ENCODE measurements at regions not wholly inside any gene's neighbourhood (a gene's known extent, or its start where the extent isn't known, plus 50 kb on each side); places are given as distances from the start of the nearest gene placed in this dataset.

DNA sequence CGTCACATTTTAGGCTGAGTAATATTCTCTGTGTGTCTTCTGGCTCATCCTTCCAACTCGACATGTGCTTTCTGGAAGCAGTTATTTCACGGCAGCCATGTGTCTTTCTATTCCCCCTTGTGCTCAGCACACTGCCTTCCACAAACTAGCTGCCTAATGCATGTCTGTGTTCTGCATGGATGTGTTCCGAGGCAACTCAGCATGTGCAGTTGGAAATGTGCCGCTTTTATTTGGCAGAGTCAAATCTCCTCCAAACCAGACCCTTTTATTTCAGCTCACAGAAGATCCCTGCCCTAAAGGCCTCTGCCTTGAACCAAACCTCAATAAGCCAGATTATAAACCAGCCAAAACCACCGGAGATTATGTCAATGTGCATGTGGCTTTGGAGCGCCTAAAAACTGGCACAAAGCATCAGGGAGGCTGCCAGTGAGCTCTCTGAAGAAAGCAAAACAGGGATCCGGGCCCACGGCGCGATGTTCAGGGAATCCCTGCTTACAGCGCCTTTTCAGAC lies 360.2 kb downstream of the DEPDC1B start:
- peak in 45 of 56 donors; percentile 7 to 75 (median 37) for DNase-seq

DNA sequence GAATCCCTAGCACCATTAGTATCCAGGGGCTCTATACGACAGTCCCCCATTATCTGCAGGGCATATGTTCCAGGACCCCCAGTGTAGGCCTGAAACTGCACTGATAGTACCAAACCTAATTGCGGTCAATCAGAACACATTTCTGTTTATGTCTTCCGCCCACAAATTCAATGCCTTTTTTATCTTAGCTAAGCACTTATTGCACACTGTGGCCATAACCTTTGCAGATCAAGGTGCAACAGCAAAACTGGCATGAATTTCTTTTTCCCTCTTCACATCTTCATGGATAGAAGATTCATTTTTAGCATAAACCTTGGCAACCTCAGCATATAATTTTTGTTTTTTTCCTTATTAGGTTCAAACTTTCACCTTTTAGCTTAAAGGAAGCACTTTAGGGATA lies 361.1 kb downstream of the DEPDC1B start:
- no peak for DNase-seq

DNA sequence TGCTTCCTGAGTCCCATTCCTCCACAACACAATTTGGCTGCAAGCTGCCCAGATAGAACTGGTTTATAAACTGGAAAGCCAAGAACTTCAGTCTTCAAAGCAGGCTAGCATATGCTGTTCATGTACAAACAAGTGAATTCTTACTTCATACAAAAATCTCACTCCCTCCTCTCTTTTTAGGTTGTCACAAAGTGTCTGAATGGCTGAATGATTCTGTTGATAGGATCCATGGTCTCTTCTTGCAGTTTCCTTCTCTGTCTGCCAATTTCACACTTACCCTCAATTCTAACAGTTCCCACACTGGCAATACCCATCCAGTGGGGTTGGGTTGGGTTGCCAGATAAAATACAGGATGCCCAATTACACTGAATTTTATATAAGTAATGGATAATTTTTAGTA lies 363.5 kb downstream of the DEPDC1B start:
- no peak for DNase-seq

DNA sequence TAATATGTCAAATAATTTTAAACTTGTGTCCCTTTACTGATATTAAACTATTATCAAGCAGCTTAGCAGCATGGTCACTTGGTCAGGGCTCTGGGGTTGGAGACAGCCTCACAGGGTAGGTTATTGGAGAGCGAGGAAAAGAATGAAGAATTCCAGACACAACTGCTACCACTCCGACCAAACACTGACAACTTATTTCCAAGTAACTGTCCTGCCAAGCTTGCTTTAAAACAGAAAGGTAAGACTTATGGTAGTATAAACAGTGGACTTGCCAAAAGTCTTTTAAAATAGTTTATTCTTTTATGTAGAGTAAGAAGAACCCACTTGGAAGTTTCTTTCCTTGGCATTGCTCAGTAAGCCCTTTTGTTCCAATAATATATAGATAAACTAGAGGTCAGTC lies 364.1 kb downstream of the DEPDC1B start:
- no peak for DNase-seq

DNA sequence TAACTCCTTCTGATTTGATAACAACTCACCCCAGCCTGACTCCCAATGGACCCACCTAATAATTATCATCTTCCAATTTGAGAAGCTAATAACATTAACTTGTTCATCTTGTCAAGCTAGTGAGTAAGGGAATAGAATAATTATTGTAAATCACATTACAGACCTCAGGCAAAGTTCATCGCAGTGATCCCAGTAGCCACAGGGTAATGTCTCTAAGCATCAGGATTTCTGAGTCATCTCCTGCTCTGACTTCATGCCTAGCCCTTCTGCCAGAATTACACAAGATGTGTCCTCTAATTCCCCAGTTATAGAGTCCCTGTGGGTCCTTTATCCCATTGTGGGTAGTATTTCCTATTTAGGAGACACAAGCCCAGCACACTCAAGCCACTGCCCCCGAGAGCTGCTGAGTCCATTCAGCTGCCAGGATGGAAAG lies 365.7 kb downstream of the DEPDC1B start:
- no peak for DNase-seq

DNA sequence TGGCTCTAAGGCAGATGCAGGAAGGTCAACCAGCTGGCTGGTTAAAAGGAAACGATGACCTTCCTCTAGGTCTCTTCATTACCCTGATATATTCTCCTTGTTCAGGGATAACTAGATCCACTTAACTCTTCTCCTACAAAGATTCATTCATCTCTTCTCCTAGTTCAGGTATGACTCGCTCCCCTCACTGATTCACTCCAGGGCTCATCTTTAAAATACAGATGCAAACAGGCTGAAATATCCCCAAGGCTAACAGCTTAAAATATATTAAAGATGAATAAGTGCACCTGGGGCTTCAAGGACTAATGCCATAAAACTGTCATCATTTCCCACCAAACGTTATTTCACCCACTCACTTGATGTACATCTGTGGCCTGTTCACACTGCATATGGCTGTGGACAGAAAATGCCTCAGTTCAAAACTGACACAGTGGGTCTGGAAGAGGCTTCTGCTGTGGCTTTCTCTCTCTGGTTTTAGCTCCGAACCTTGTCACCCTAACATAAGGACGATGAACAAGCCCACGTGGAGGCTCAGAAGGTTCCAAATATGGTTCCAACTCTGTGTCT lies 366.9 kb downstream of the DEPDC1B start:
- DNase-seq, result no peak

DNA sequence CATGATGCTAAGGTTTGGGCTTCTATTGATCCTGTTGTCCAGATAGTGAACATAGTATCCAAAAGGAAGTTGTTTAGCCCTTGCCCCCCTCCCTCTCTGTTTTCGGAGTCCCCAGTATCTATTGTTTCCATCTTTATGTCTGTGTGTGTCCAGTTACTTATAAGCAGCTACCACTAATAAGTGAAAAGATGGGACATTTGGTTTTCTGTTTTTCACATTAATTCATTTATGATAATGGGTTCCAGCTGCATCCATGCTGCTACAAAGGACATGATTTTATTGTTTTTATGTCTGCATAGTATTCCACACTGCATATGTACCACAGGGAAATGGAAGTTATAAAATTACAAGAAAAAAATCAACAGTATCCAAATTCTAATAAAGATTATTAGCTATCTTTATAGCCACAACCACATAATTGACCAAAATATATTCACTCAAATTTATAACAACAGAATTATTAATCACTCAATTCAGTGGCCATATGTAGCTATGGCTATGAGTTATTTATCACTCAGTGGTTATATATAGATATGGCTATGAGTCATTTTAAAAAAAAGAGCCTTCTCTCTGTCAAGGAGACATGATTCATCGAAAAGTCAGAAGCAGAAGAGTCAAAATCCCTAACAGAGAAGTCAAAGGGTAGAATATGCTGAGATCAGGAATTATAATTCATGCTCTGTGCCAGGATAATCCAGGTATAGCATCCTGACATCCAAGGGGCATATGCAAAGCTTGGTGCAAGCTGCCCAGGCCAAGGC lies 367.5 kb downstream of the DEPDC1B start:
- no peak for DNase-seq

DNA sequence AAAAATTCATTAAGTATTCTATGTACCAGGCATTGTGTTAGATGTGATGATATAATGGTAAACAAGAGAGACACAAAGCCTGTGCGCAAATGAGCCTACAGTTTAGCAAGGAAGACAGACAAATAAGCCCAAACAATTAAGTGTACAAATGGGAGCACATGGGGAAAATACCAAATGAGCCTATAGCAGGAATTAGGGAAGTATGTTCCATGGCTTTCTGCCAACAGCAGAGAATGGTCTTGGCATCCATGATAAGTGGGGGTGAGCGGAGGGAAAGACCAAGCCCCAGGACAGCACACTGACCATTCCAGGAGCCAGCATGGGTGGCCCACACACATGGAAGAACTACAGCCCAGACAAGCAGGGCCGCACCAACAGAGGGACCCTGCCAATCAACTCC lies 369.7 kb downstream of the DEPDC1B start:
- no peak for DNase-seq

DNA sequence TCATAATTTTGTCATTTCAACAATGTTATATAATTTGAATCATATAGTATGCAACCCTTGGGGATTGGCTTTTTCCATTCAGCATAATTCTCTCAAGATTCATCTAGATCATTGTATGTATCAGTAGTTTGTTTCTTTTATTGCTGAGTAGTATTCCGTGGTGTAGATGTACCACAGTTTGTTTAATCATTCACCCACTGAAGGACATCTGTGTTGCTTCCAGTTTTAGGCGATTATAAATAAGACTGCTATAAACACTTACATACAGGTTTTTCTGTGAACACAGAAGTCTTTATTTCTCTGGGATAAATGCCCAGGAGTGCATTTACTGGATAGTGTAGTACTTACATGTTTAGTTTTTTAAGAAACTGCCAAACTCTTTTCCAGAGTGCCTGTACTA lies 374.1 kb downstream of the DEPDC1B start:
- DNase-seq, result no peak

DNA sequence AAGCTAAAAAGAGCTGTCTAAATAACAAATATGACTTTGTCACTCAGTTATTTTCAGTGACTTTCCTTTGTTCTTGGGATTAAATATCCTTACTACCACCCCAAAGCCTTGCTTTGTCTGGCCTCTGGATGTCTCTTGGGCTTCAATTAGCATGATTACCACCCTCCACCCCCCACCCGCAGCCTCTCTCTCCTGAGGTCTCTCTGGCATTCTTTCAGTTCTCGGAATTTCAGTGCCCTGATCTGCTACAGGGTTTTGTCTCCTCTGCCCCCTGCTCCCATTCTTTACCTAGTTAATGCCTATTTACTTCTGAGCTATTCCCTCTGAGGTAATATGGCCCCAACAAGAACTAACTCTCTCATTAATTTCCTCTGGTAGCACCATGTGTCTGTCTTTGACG lies 376.4 kb downstream of the DEPDC1B start:
- DNase-seq, result no peak

DNA sequence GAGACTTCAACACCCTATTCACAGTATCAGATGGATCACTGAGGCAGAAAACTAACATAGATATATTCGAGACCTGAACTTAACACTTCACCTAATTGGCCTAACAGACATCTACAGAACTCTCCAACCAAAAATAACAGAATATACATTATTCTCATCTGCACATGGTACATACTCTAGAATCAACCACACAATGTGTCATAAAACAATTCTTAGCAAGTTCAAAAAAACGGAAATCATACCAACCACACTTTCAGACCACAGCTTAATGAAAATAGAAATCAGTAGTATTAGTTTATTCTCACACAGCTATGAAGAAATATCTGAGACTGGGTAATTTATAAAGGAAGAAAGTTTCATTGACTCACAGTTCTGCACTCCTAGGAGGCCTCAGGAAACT lies 387.9 kb downstream of the DEPDC1B start:
- DNase-seq, result no peak

DNA sequence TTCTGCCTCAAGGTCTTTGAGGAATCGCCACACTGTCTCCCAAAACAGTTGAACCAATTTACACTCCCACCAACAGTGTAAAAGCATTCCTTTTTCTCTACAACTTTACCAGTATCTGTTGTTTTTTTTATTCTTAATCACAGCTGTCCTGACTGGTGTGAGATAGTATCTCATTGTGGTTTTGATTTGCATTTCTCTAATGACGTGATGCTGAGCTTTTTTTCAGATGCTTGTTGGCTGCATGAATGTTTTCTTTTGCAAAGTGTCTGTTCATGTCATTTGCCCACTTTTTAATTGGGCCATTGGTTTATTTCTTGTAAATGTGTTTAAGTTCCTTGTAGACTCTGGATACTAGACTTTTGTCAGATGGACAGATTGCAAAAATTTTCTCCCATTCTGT lies 400.0 kb downstream of the DEPDC1B start:
- DNase-seq, result no peak

DNA sequence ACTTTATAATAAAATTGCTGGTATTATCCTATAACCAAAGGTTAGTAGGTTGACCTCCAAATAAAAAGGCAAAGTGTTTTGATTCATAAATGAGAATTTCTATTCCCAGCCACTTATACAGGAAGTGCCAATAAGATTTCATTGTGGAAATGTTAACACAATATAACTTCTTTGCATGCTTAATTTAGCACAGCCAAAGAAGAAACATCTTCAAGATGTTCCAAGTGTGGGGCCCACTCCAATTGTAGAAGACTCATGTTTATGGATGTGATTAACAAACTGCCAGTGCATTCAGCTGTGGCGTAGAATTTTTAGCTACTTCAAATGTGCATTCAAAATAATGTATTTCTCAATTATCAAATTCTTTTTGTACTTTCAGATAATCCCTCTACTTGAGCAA lies 402.3 kb downstream of the DEPDC1B start:
- DNase-seq, result no peak

DNA sequence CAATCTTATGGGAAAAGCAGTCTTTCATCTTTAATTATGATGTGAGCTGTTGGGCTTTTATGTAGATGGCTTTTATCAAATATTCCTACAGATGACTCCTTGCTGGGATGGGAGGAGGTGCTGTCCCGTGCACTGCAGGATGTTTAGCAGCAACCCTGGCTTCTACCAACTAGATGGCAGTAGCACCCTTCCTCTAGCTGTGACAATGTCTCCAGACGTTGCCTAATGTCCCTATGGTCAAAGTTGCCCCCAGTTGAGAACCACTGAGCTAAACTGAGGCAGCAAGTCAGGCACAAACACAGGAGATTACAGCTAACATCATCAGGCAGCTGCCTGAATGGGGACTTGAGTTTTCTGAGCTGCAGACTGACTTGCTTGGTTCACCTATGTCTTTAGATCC lies 401.9 kb upstream of the PDE4D start:
- DNase-seq, result peak in 23 of 56 donors; percentile 1 to 35 (median 5)

DNA sequence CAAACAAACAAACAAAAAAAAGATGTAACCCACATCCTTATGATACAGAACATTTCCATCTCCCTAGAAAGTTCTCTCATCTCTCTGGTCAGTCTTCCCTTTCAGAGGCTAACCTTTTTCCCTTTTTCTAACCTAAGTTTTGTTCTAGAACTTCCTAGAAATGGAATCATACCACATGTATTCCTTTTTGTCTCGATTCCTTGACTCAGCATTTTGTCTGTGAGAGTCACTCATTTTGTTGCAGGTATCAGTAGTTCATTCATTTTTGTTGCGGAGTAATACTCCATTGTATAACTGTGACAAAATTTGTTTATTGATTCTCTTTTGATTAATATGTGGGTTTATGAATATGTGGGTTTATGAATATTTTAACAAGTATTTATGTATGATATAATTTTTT lies 400.0 kb upstream of the PDE4D start:
- no peak for DNase-seq

DNA sequence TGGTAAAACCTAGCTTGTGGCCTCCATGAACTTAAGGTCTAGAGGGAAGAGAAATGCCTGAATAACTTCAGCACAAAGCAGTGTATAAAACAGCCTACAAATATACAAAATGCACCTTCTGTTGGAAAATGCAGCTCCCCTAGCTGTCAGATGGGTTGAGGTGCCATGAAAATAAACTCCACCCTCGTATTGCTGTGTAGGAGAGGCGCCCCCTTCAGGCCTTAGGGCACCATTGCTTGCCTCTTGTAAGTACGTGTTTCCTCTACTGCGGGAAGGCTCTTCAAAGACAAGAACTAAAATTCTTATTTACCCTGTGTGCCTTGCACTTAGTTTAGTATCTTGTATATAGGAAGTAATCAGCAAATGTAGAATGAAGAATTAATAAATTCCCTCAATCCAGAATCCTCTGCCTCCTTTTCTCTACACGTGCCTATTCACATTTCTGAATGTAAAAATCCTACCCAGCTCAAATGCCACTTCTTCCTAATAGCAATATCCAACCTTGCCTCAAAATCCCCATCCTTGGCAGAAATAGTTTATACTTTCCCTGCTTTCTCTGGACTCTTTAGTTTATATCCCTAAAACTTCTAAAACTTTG lies 393.7 kb upstream of the PDE4D start:
- peak in 12 of 56 donors; percentile 0 to 23 (median 2) for DNase-seq

DNA sequence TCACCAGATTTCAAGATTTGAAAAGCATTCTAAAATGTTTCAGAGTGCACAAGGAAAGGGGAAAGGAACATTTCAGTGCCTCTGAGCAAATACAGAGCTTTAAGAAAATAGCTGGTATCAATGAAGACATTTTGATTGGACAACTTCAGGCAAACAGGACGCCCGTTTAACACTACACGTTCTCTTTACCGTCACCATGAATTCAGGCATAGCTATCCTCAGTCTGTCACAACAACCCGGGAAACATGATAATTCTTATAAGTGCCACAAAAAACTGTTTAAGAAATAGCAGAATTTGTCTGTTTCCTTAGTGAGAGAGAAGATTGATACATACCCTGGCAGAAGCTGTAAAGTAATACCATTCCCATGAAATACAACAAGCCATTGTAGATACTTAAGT lies 392.4 kb upstream of the PDE4D start:
- DNase-seq, result no peak

DNA sequence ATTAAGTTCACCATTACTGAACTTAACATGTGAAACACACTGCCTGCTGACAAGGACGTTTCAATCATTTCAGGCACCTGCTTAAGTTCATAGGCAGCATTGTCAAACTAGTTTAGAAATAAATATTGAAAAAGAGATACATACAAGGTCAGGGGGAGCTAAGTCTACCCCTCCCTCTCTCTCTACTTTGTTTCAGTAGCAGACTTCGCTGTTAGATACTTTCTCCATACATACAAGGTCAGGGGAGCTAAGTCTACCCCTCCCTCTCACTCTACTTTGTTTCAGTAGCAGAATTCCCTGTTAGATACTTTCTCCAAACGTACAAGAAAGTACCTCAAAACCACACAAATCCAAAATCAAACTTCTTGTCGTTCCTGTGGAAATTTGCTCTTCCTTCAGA lies 387.4 kb upstream of the PDE4D start:
- no peak for DNase-seq

DNA sequence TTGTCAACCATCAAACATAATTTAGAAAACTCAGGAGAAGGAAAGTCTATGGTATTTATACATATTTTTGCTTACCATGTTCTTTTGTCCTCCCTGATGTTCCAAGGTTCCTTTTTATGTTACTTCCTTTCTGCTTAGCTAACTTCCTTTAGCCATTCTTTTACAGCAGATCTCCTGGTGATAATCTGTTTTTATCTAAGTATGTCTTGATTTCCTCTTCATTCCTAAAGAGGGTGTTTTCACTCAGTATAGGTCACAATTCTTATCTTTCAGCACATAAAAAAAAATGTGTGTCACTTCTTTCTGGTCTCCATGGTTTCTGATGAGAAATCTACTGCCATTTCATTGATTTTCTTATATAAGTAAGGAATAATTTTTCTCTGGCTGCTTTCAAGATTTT lies 384.4 kb upstream of the PDE4D start:
- DNase-seq, result no peak

DNA sequence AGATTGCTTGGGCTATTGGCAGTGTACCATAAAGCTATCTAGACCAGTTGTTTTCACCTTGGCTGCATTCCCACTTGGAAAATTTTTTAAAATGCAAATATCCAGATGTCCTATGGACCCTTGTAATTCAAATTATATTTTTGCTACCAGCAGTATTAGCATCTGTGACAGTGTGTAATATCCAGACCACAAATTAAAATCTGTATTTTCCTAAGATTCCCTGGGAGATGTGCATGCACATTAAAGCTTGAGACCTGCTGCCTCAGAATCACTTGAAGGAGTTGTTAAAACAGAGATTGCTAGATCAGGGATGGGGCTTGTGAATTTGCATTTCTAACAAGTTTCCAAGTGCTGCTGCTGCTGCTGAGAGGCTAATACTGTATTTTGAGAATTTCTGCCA lies 381.2 kb upstream of the PDE4D start:
- DNase-seq, result no peak

DNA sequence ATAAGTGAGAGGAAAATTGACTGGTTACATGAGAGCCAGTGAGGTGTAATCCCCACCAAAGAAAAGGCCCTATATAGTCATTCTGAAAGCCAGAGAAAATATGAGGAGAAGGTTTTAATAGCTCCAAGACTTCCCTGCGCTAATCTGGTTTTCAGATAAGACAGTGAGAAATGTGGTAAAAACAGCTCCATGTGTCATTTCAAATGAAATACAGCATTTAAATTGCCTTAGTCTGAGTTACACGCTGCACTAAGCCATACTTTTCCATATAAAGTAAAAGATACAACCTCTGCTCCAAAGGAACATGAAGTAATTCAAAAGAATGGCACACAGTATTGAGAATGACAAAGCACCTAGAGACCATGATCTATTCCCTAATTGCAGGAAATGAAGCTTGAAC lies 378.0 kb upstream of the PDE4D start:
- DNase-seq, result no peak

DNA sequence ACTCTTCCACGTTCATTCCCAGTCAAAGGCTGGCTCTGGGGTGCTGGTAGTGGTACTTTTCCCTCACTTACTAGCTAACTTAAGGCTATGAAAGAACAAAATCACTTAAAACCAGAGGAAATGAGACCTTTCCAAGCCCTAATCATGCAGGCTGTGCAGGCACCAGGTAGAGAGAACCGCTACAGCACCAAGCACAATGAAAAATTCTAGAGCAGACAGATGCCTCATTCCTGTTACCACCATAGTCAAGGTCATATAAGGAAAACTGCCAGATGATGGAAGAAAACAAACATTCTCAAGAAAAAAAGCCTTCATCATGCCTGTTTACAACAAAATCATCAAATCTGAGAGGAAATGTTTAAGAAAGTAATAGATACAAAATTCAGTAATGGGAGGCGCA lies 374.4 kb upstream of the PDE4D start:
- DNase-seq, result no peak

DNA sequence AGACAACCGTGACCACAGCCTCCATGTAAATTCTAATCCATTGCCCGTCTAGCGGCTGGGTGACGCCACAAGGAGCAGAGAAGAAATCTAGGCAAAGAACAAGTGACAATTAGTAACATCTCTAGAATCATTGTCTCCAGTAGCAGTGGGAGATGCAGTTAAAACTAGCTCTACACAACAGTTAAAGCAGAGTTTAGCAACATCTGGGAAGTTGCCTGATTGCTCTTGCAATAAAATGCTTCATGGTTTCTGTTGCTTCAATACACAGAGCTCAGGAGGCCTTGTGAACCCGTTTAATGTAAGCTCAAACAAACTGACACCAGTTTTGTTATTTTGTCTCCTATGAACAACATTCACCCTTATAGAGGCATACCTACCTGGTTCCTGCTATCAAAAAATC lies 369.8 kb upstream of the PDE4D start:
- no peak for DNase-seq
